ENCODE measurements at regions not wholly inside any gene's neighbourhood (a gene's known extent, or its start where the extent isn't known, plus 50 kb on each side); places are given as distances from the start of the nearest gene placed in this dataset.

- peak; percentile 84 for DNase-seq
Observed at GRCh38 chr5:86880785-86881492, 263.2 kb downstream of the COX7C start.

DNA sequence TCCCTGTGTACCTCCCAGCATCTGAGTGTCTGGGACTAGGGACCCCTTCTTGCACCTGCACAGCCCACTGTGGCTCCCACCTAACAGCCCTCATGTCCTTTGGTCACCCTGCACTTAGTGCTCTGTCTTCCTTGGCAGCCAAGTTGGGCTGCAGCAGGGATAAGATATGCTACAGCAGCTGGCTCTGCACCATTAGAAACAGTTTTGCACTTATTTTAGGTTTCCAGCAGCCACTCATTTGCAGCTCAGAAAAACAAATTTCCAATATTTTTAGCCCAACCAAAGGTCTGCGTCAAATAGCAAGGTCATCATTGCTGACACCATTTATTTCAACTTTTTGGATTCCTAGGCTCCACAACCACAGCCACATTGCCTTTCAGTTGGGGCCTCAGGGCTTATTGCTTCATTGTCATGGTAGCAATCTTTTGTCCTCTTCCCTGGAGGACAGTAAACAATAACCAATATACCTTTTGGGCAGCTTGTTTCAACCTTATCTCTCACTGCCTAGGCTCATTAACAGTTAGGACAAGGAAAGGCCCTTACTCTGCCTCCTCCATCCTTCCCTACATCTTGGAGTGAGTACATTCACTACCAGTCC is 263.9 kb downstream of the COX7C start:
- DNase-seq: no peak

- DNase-seq: no peak
Observed at GRCh38 chr5:86884608-86885007, 266.9 kb downstream of the COX7C start.

DNA sequence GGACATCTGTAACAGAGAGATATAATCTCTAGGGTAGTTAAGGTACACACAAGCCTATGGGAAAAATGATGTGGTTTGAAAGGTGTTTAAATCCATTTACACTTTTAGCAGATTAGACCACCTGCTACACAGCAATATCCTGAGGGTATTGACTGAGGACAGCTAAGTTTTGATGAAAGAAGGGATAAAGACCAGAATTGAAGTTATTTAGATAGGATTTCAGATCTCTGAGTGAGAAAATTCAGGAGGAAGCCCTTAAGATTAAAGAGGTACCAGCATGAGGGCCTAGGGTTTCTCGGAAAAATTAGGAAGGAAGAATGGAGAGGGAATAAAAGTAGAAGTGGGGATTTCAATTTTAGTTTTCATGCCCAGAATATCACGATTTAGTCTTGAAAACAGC is 267.3 kb downstream of the COX7C start:
- DNase-seq: no peak

DNA sequence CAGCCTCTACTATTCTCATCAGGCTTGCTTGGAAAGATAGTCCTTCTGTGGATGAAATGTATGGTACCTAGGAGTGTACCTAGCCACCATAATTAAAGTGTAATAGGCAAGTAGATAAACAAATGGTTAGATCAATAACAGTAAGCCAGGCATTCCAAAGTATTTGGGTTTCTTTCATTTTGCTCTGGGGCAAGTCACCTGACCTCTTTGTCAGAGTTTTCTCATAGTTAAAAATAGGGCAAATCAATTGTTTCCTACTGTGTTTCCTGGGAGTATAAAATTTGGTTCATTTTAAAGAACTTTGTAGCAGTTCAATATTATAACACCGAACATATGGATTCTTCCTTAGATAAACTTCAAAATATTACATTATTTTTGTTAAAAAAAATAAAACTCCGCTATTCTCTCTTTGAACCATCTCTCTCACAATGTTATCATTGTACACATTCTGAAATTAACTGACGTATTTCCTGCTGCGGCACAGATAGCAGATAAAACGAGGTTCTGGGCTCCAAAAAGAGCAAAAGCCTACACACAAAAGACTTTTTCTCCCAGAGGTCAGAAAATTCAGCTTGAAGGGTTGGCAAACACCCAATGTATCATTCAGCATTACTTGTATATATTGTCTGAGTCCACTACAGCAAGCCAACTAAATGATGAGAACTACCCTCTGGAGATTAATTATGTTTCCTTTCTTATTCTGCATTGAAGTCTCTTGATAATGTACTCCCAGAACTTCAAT is 267.9 kb downstream of the COX7C start:
- no peak for DNase-seq

- no peak for DNase-seq
Observed at GRCh38 chr5:86890375-86890774, 272.6 kb downstream of the COX7C start.

GRCh38 chr5:86894056-86894455 is 276.3 kb downstream of the COX7C start:
- DNase-seq: no peak

DNA sequence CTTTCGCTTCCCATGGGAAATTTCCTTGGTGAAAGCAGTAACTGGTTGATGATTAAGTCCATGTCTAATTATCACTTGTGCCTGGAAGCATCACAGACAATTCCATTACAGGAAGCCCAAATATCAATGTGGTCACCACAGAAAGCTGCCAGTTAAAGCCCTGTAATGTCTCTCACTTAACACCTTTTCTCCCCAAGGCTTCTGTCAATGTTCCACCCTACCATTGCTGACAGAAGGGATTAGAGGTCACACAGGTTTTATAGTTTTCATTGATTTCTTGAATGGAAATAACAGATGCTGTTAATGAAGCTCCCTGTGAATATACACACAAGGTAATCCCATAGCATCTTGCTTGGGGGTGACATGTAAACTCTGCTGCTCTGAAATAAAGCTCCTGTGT is 279.2 kb downstream of the COX7C start:
- no peak for DNase-seq

DNA sequence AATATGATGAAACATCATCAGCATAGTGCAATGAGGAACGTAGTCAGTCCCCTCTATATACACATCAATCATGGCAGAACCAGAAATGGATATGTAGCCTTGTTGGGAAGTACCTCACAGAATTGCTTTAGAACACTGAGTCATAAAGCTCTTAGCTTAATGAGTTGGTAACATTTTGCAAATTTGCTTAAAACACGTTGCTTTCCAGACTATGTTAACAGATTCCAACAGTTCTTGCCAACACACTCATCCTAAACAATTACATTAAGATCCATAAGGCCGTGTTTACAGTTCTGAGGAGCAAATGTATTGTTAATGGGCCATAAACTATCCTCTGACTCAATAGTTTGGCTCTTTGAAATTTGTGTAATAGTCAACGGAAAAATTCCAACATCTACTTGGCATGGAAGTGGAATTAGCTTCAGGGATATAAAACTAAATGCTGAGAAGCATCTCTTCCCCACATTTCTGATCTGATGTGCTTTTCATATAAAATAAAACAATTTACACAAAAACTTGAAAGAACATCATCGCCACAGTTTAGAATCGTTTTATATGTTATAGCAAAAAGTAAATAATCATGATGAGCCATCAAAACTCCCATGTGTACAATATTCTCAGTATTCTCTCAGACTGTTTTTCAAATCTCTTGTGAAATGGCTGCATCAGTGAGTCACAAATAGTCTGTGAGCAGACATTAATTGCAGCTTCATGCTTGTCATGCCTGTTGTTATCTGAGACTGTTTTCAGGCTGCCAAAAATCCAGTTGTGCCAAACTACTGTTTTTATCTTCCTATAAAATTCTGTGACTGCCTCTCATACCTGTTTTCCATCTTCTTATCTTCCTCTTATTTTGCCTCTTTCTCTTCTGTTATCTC is 291.9 kb downstream of the COX7C start:
- no peak for DNase-seq

DNA sequence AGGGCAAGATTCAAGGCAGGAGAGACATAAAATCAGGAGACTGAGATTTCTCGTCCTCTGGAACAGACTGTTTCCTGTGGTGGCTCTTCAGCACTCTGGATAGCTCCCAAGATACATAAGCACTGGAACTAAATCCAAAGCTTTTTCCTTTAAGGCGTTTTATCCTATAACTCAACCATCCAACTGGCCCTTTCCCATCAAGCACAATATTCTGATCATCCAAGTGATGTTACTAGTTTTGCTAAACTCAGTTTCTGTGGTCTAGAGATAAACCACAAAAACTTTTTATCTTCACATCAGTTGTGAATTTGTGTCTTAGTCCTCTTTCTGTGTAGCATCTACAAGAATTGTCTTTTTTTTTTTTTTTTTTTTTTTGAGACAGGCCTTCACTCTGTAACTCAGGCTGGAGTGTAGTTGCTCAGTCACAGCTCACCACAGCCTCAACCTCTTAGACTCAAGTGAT is 299.4 kb downstream of the COX7C start:
- no peak for DNase-seq

DNA sequence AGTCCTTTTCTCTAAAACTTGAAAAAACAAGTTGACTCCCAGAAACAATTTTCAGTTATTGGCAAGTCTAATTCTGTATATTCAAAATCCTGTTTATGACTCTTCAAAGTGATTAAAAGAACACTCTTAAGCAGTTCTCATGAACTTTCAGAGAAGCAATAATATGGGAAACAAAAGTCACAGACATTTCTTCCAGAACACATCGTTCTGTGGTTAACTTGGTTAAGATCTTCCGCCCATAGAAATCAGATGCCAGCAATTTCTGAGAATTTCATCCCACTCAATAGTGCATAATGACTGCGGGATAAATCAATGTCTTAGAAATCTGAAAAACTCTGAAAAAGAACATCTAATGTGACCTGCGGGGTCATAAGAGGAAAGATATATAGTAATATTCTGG is 300.5 kb downstream of the COX7C start:
- DNase-seq: no peak

GRCh38 chr5:86926033-86926432 is 308.3 kb downstream of the COX7C start:
- DNase-seq: no peak

GRCh38 chr5:86929123-86929766 is 311.5 kb downstream of the COX7C start:
- DNase-seq: no peak

- DNase-seq: no peak
Observed at GRCh38 chr5:86951761-86952160, 315.9 kb upstream of the RASA1 start.

- no peak for DNase-seq
Observed at GRCh38 chr5:86964889-86965288, 302.8 kb upstream of the RASA1 start.

- no peak for DNase-seq
Observed at GRCh38 chr5:86968301-86968753, 299.4 kb upstream of the RASA1 start.

- DNase-seq: no peak
Observed at GRCh38 chr5:86970361-86970760, 297.3 kb upstream of the RASA1 start.

GRCh38 chr5:86971034-86971571 is 296.6 kb upstream of the RASA1 start:
- no peak for DNase-seq

DNA sequence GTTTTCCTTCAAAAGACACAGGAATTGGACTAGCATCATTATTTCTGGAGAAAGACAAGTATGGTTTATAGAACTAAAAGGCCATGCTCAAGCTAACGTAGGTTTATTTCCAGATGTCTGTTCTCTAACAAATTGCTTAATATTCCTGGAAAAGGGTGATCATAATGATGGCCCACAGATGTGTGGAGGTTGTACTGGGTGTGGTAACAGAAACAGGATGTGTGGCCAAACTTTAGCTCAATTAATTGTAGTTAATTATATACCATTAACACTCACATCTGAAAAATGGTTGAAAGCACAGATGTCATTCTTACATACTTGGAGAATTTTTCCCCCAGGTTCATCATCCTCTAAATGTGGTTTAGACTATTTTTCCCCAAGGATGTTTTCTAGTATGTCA is 292.7 kb upstream of the RASA1 start:
- DNase-seq: no peak

- no peak for DNase-seq
Observed at GRCh38 chr5:86977190-86977589, 290.5 kb upstream of the RASA1 start.

DNA sequence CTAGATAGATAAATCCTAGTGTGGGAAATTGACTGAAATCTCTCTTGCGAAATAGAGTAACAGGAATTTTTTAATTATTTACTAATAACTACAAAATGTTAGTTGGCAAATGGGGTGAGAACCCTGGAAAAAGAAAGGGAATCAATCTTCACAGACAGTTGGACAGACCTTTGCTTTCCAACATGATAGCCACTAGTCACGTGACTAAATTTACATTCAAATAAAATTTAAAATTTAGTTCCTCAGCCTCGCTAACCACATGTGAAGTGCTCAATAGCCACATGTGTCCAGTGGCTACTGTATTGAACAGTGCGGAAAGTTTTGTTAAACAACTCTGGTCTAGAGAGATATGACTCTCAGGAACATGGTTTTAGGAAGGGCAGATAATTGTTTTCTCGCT is 289.9 kb upstream of the RASA1 start:
- DNase-seq: no peak

GRCh38 chr5:86979811-86980411 is 287.8 kb upstream of the RASA1 start:
- DNase-seq: no peak
